ENCODE measurements at regions not wholly inside any gene's neighbourhood (a gene's known extent, or its start where the extent isn't known, plus 50 kb on each side); places are given as distances from the start of the nearest gene placed in this dataset.

DNA sequence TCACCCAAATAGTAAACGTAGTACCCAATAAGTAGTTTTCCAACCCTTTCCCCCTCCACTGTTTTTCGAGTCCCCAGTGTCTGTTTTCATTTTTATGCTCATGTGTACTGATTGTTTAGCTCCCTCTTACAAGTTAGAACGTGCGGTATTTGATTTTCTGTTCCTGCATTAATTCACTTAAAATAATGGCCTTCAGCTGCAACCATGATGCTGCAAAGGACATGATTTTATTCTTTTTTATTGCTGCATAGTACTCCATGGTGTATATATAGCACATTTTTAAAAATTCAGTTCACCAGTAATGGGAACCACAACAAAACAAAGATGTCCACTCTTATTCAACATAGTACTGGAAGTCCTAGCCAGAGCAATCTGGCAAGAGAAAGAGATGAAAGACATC, 72.8 kb downstream of the DUSP6 start:
- TF ChIP-seq MXI1 (IDR thresholded peaks at IDR 0.05; ENCODE audit: low read depth, low read length), result no peak
- TF ChIP-seq EP300 (IDR thresholded peaks at IDR 0.05; ENCODE audit: borderline replicate concordance in 1 of 2, low read depth in 1 of 2, low read length in 1 of 2), result no peak
